ENCODE measurements at regions not wholly inside any gene's neighbourhood (a gene's known extent, or its start where the extent isn't known, plus 50 kb on each side); places are given as distances from the start of the nearest gene placed in this dataset.

GRCh38 chr6:22956029-22956681, 386.8 kb downstream of the HDGFL1 start:
- TF ChIP-seq, protein P1, sequence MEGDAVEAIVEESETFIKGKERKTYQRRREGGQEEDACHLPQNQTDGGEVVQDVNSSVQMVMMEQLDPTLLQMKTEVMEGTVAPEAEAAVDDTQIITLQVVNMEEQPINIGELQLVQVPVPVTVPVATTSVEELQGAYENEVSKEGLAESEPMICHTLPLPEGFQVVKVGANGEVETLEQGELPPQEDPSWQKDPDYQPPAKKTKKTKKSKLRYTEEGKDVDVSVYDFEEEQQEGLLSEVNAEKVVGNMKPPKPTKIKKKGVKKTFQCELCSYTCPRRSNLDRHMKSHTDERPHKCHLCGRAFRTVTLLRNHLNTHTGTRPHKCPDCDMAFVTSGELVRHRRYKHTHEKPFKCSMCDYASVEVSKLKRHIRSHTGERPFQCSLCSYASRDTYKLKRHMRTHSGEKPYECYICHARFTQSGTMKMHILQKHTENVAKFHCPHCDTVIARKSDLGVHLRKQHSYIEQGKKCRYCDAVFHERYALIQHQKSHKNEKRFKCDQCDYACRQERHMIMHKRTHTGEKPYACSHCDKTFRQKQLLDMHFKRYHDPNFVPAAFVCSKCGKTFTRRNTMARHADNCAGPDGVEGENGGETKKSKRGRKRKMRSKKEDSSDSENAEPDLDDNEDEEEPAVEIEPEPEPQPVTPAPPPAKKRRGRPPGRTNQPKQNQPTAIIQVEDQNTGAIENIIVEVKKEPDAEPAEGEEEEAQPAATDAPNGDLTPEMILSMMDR (conservative IDR thresholded peaks at IDR 0.05; ENCODE audit: low read length), result no peak
- TF ChIP-seq EZH2phosphoT487 (IDR thresholded peaks at IDR 0.05; ENCODE audit: borderline replicate concordance), result no peak

Measured in Loucy (cell line).